ENCODE measurements at regions not wholly inside any gene's neighbourhood (a gene's known extent, or its start where the extent isn't known, plus 50 kb on each side); places are given as distances from the start of the nearest gene placed in this dataset.

GRCh38 chr5:56291661-56292374 is 58.7 kb upstream of the ANKRD55 start:
- TF ChIP-seq TAF1 (IDR thresholded peaks at IDR 0.05; ENCODE audit: low read depth, low read length) (no peak), POLR2A (IDR thresholded peaks at IDR 0.05; ENCODE audit: low read depth, low read length) (no peak), POLR2AphosphoS5 (IDR thresholded peaks at IDR 0.05; ENCODE audit: low read depth, low read length) (no peak), SPI1 (IDR thresholded peaks at IDR 0.05; ENCODE audit: low read depth, low read length) (no peak)

Measured in GM12891 (cell line).